Endothelial cell of umbilical vein (primary cell): ENCODE measurements at regions not wholly inside any gene's neighbourhood (a gene's known extent, or its start where the extent isn't known, plus 50 kb on each side); places are given as distances from the start of the nearest gene placed in this dataset.

ENCODE experiments used
- BruUV-seq: library from RNA; stranded (reverse); fragments of 400-500 nt; replicated peaks from 2 replicates; lab custom pipeline; 2021; lab: Mats Ljungman, UMichigan
- CTCF ChIA-PET: fragments of 300-600, 350-600 bp; sonication (Branson Sonifier 250); formaldehyde crosslinking; loops from one replicate; lab custom pipeline; 2021; ENCODE audit warnings: antibody characterized with exemption, inconsistent platforms; lab: Charles Lee
- POLR2A ChIA-PET: fragments of 300-600, 350-600 bp; sonication (Branson Sonifier 250); formaldehyde crosslinking; loops from one replicate; lab custom pipeline; 2021; ENCODE audit warnings: antibody characterized with exemption, inconsistent platforms; lab: Charles Lee
- DNase-seq: peaks from one replicate; pipeline ENCODE4 v3.0.0-alpha.2; 2011; ENCODE audit warnings: low read depth, low spot score
- FAIRE-seq: peaks from 2 replicates; lab custom pipeline; 2011; peaks lifted over from hg19 to GRCh38; lab: Jason Lieb, UNC
- H2AFZ ChIP-seq: 2 replicates; pipeline ENCODE4 v1.6.0; 2012; ENCODE audit warnings: low read depth, low read length, control low read depth, inconsistent platforms
- H3K27ac ChIP-seq: 2 replicates; pipeline ENCODE4 v1.5.1; 2011; ENCODE audit warnings: low read depth, mild to moderate bottlenecking, control low read depth, low read length, moderate library complexity; ENCODE audit not compliant: insufficient read depth
- H3K27me3 ChIP-seq, 2 experiments: 2 replicates each; pipeline versions ENCODE4 v1.6.0 to v1.6.1; 2011; ENCODE audit warnings: low read length in 2 of 2, mixed read lengths in 1 of 2; ENCODE audit not compliant: control insufficient read depth in 2 of 2, insufficient read depth in 2 of 2
- H3K36me3 ChIP-seq, 2 experiments: 2 replicates in 1 of 2; 3 replicates in 1 of 2; pipeline ENCODE4 v1.5.1; 2011; ENCODE audit warnings: low read length in 2 of 2, mild to moderate bottlenecking in 1 of 2, moderate library complexity in 1 of 2; ENCODE audit not compliant: control insufficient read depth in 2 of 2, insufficient read depth in 2 of 2; ENCODE audit errors: extremely low read depth in 1 of 2
- H3K4me1 ChIP-seq: 3 replicates; pipeline ENCODE4 v1.5.1; 2011; ENCODE audit warnings: mild to moderate bottlenecking, low read length; ENCODE audit not compliant: control insufficient read depth, insufficient read depth; ENCODE audit errors: extremely low read depth
- H3K4me2 ChIP-seq: 2 replicates; pipeline ENCODE4 v1.6.1; 2011; ENCODE audit warnings: low read length, control low read depth, mixed read lengths; ENCODE audit not compliant: insufficient read depth
- H3K4me3 ChIP-seq, 3 experiments: fragments of 200-600 bp in 1 of 3; sonication (generic), shearing (Covaris generic) in 1 of 3; replicated peaks in 1 of 3; 2 replicates each; pipeline ENCODE4 v1.5.1; 2011 to 2016; ENCODE audit warnings: control low read depth in 3 of 3, low read length in 3 of 3, mild to moderate bottlenecking in 2 of 3, inconsistent platforms in 1 of 3, low read depth in 1 of 3, moderate library complexity in 1 of 3; ENCODE audit not compliant: insufficient read depth in 1 of 3
- H3K79me2 ChIP-seq: 2 replicates; pipeline ENCODE4 v1.6.0; 2012; ENCODE audit warnings: low read length, inconsistent platforms; ENCODE audit not compliant: control insufficient read depth, insufficient read depth
- H3K9ac ChIP-seq: replicated peaks from 2 replicates; pipeline ENCODE3; 2011; ENCODE audit warnings: low read length, control low read depth; ENCODE audit not compliant: insufficient read depth; ENCODE audit errors: extremely low read depth
- H3K9me1 ChIP-seq: replicated peaks from 3 replicates; pipeline ENCODE4 v1.6.0; 2011; ENCODE audit warnings: mild to moderate bottlenecking, low read length; ENCODE audit not compliant: control insufficient read depth, insufficient read depth; ENCODE audit errors: extremely low read depth
- H3K9me3 ChIP-seq: replicated peaks from 2 replicates; pipeline ENCODE4 v1.5.1; 2012; ENCODE audit warnings: low read length, inconsistent platforms; ENCODE audit not compliant: control insufficient read depth, insufficient read depth
- H4K20me1 ChIP-seq: replicated peaks from 2 replicates; pipeline ENCODE3; 2011; ENCODE audit warnings: mild to moderate bottlenecking, low read length; ENCODE audit not compliant: control insufficient read depth, insufficient read depth; ENCODE audit errors: extremely low read depth
- CTCF ChIP-seq, 2 donors: IDR thresholded peaks; 1 replicate in 1 of 2; 2 replicates in 1 of 2; pipeline ENCODE4 v1.5.1; 2011; ENCODE audit warnings: low read length in 2 of 2, mild to moderate bottlenecking in 2 of 2, moderate library complexity in 2 of 2, control low read depth in 1 of 2, inconsistent platforms in 1 of 2, low read depth in 1 of 2; ENCODE audit not compliant: insufficient read depth in 1 of 2; ENCODE audit errors: extremely low read depth in 1 of 2
- EZH2 ChIP-seq: IDR thresholded peaks from 2 replicates; pipeline ENCODE4 v1.6.1; 2012; ENCODE audit warnings: borderline replicate concordance, low read depth, mild to moderate bottlenecking, moderate library complexity, low read length, inconsistent platforms; ENCODE audit not compliant: severe bottlenecking
- FOS ChIP-seq: IDR thresholded peaks from 2 replicates; pipeline ENCODE4 v1.6.1; 2011; ENCODE audit warnings: mild to moderate bottlenecking, low read length, moderate library complexity, borderline replicate concordance; ENCODE audit not compliant: insufficient read depth
- GATA2 ChIP-seq: IDR thresholded peaks from 2 replicates; pipeline ENCODE4 v1.7.0; 2011; ENCODE audit warnings: low read depth, mild to moderate bottlenecking, moderate library complexity, mixed read lengths, low read length; ENCODE audit not compliant: insufficient read length, insufficient read depth
- JUN ChIP-seq: IDR thresholded peaks from 2 replicates; pipeline ENCODE4 v1.6.1; 2011; ENCODE audit warnings: borderline replicate concordance, low read depth; ENCODE audit not compliant: insufficient read length, insufficient read depth
- MAX ChIP-seq: IDR thresholded peaks from 2 replicates; pipeline ENCODE4 v1.6.1; 2011; ENCODE audit not compliant: insufficient read depth, insufficient read length
- MYC ChIP-seq: IDR thresholded peaks from one replicate; pipeline ENCODE4 v1.6.1; 2011; ENCODE audit warnings: mild to moderate bottlenecking, low read depth, low read length
- POLR2A ChIP-seq: IDR thresholded peaks from 2 replicates; pipeline ENCODE4 v1.6.1; 2012; ENCODE audit warnings: low read depth, mild to moderate bottlenecking, control low read depth, low read length
- POLR2AphosphoS5 ChIP-seq: IDR thresholded peaks from 2 replicates; pipeline ENCODE4 v1.6.1; 2012; ENCODE audit warnings: low read depth, mild to moderate bottlenecking, control low read depth, low read length, moderate library complexity; ENCODE audit not compliant: insufficient read depth
- dilution Hi-C: fragments of 300-500 bp; cut with MboI; formaldehyde crosslinking; loops from one replicate; pipeline ENCODE4 v1.15.0; 2019; ENCODE audit warnings: low sequenced_read_pairs; ENCODE audit not compliant: extremely low pct_ligation_motif_present
- intact Hi-C: fragments of 100-400 bp; cut with micrococcal nuclease; formaldehyde crosslinking; loops from one replicate; pipeline ENCODE4 v1.10.0; 2022

DNA sequence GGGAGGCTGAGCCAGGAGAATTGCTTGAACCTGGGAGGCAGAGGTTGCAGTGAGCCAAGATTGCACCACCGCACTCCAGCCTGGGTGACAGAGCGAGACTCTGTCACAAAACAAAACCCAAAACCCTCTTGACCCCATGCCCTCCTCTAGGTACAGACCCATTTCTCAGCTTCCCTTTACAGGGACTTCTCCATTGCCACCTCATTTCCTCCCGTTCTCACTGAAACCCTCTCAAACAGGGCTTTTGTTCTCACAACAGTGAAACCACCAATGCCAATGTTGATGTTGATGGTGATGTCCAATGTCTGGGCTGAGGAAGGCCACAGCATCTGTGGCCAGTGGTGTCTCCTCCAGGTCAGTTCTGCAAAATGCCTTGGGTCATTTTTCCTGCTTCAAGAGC lies 69.0 kb upstream of the ZCCHC2 start:
- no peak for TF ChIP-seq POLR2AphosphoS5
- TF ChIP-seq CTCF (IDR thresholded peaks at IDR 0.05; ENCODE audit: extremely low read depth in 1 of 2, insufficient read depth in 1 of 2, low read depth in 1 of 2, low read length in 2 of 2), result no peak
- no peak for TF ChIP-seq MYC
- no peak for TF ChIP-seq JUN
- no peak overlapping the region for H3K4me2 ChIP-seq
- no peaks in the 10 kb centered on the region for H3K9me3 ChIP-seq
- dilution Hi-C loops (no loop called here), intact Hi-C loops (loop anchor here (10.0 kb wide), 1 partner anchor 421 kb away; no protein-coding TSS in a partner anchor)
- H3K79me2 ChIP-seq, result no peaks in the 10 kb centered on the region
- H2AFZ ChIP-seq, result no peak overlapping the region
- no peaks in the 10 kb centered on the region for H3K36me3 ChIP-seq
- H3K9ac ChIP-seq, result no peak overlapping the region
- H3K9me1 ChIP-seq, result no peaks in the 10 kb centered on the region
- no peak for DNase-seq
- peaks cover 34% of the 10 kb centered on the region for H3K4me1 ChIP-seq
- no peak for FAIRE-seq
- BruUV-seq, result no TSS peak
- no peak overlapping the region for H3K4me3 ChIP-seq
- no peak overlapping the region for H3K27ac ChIP-seq
- ChIA-PET POLR2A (no interaction called here), CTCF (interaction anchor here (1.8 kb wide), 2 partner anchors 17 to 21 kb away, joined by 4 to 6 read pairs; no protein-coding TSS in a partner anchor)
- no peaks in the 10 kb centered on the region for H3K27me3 ChIP-seq
- H4K20me1 ChIP-seq, result no peaks in the 10 kb centered on the region

DNA sequence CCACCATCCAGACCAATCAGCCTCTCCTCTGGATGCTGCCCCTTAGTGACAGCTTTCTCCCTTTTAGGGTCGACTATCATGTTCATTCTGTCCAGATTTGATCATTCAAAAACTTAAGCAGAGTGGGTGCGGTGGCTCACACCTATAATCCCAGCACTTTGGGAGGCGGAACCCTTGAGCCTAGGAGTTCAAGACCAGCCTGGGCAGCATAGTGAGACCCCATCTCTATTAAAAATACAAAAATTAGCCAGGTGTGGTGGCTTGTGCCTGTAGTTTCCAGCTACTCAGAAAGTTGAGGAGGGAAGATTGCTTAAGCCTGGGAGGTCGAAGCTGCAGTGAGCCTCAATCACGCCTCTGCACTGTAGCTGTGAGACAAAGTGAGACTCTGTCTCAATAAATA lies 68.3 kb upstream of the ZCCHC2 start:
- ChIA-PET CTCF (interaction anchor here (1.5 to 1.8 kb wide), 3 partner anchors 17 to 29 kb away, joined by 4 to 6 read pairs (median 5); no protein-coding TSS in a partner anchor), POLR2A (no interaction called here)

More for the DNA sequence above, 68.3 kb upstream of the ZCCHC2 start:
- no TSS peak for BruUV-seq
- Histone ChIP-seq H3K9me1 (no peaks in the 10 kb centered on the region), H3K4me3 (no peak overlapping the region), H3K4me1 (peaks cover 33% of the 10 kb centered on the region), H2AFZ (no peak overlapping the region), H3K36me3 (no peaks in the 10 kb centered on the region), H3K27me3 (no peaks in the 10 kb centered on the region), H3K79me2 (no peaks in the 10 kb centered on the region), H3K9me3 (no peaks in the 10 kb centered on the region), H3K27ac (no peak overlapping the region), H3K9ac (no peak overlapping the region), H4K20me1 (no peaks in the 10 kb centered on the region), H3K4me2 (no peak overlapping the region)
- intact Hi-C loops, result loop anchor here (10.0 kb wide), 1 partner anchor 420 kb away; no protein-coding TSS in a partner anchor
- dilution Hi-C loops, result no loop called here
- FAIRE-seq (no peak), DNase-seq (no peak)
- no peak for TF ChIP-seq GATA2
- no peak for TF ChIP-seq POLR2A
- no peak for TF ChIP-seq CTCF (IDR thresholded peaks at IDR 0.05; ENCODE audit: extremely low read depth in 1 of 2, insufficient read depth in 1 of 2, low read depth in 1 of 2, low read length in 2 of 2)
- TF ChIP-seq MAX, result no peak
- no peak for TF ChIP-seq POLR2AphosphoS5
- no peak for TF ChIP-seq EZH2
- no peak for TF ChIP-seq MYC
- TF ChIP-seq FOS, result no peak
- no peak for TF ChIP-seq JUN
